ENCODE measurements at regions not wholly inside any gene's neighbourhood (a gene's known extent, or its start where the extent isn't known, plus 50 kb on each side); places are given as distances from the start of the nearest gene placed in this dataset.

- no peak for TF ChIP-seq CTCF (IDR thresholded peaks at IDR 0.05; ENCODE audit: poor library complexity)
- no peak for TF ChIP-seq EZH2 (IDR thresholded peaks at IDR 0.05; ENCODE audit: borderline replicate concordance)
- TF ChIP-seq EZH2phosphoT487 (IDR thresholded peaks at IDR 0.05; ENCODE audit: low read depth, severe bottlenecking, unreplicated experiment), result no peak
Measured at GRCh38 chr2:56476509-56477071, 292.8 kb downstream of the CCDC85A start.

All from hepatocyte (in vitro differentiated cells).